GM18505 (cell line): ENCODE measurements at regions not wholly inside any gene's neighbourhood (a gene's known extent, or its start where the extent isn't known, plus 50 kb on each side); places are given as distances from the start of the nearest gene placed in this dataset.

ENCODE experiments used
- ATAC-seq: cut with Tn5 transposase; IDR thresholded peaks from one replicate; pipeline ENCODE4 v1.9.1; 2021; ENCODE audit not compliant: unreplicated experiment
- POLR2A ChIP-seq: IDR thresholded peaks from 4 replicates; pipeline ENCODE4 v1.6.1; 2011; ENCODE audit warnings: borderline replicate concordance; ENCODE audit not compliant: insufficient read depth, insufficient read length; ENCODE audit errors: extremely low read depth

- no peak for ATAC-seq
- TF ChIP-seq POLR2A = no peak
These were observed 85.1 kb upstream of the ZPBP start for GRCh38 chr7:50178166-50178565.

- no peak for ATAC-seq
- no peak for TF ChIP-seq POLR2A
These were observed 81.9 kb upstream of the ZPBP start for GRCh38 chr7:50174948-50175347.

GRCh38 chr7:50166997-50167965 is 74.2 kb upstream of the ZPBP start:
- TF ChIP-seq POLR2A = no peak
- ATAC-seq = peak; percentile 50

- no peak for ATAC-seq
- TF ChIP-seq POLR2A = no peak
These were observed 71.6 kb upstream of the ZPBP start for GRCh38 chr7:50164559-50165170.

GRCh38 chr7:50160206-50160605 is 67.2 kb upstream of the ZPBP start:
- ATAC-seq = no peak
- TF ChIP-seq POLR2A = no peak

GRCh38 chr7:50159154-50159553 is 66.1 kb upstream of the ZPBP start:
- no peak for ATAC-seq
- TF ChIP-seq POLR2A = no peak

- TF ChIP-seq POLR2A = no peak
- ATAC-seq = no peak
These were observed 63.7 kb upstream of the ZPBP start for GRCh38 chr7:50156706-50157105.

GRCh38 chr7:50156163-50156562 is 63.1 kb upstream of the ZPBP start:
- no peak for TF ChIP-seq POLR2A
- no peak for ATAC-seq

- no peak for ATAC-seq
These were observed 62.7 kb upstream of the ZPBP start for GRCh38 chr7:50155755-50156154.

GRCh38 chr7:50153995-50154394 is 60.9 kb upstream of the ZPBP start:
- no peak for ATAC-seq

More at GRCh38 chr7:50155755-50156154, 62.7 kb upstream of the ZPBP start:
- no peak for TF ChIP-seq POLR2A

GRCh38 chr7:50153148-50153547 is 60.1 kb upstream of the ZPBP start:
- no peak for TF ChIP-seq POLR2A
- peak; percentile 39 for ATAC-seq

More at GRCh38 chr7:50153995-50154394, 60.9 kb upstream of the ZPBP start:
- no peak for TF ChIP-seq POLR2A

- no peak for TF ChIP-seq POLR2A
- no peak for ATAC-seq
These were observed 59.4 kb upstream of the ZPBP start for GRCh38 chr7:50152486-50152885.

- no peak for ATAC-seq
- TF ChIP-seq POLR2A = no peak
These were observed 58.6 kb upstream of the ZPBP start for GRCh38 chr7:50151661-50152060.

GRCh38 chr7:50151001-50151400 is 58.0 kb upstream of the ZPBP start:
- ATAC-seq = no peak
- no peak for TF ChIP-seq POLR2A
